UCSD-AML1 (cell line): ENCODE measurements at regions not wholly inside any gene's neighbourhood (a gene's known extent, or its start where the extent isn't known, plus 50 kb on each side); places are given as distances from the start of the nearest gene placed in this dataset.
"Not testable (repeated sequence)": the region's sequence is repeated elsewhere in the genome, so short reads cannot be mapped to it uniquely, and the experiment has no call there.

Experiments
- DNase-seq: peaks from one replicate; lab custom pipeline; 2025; ENCODE audit not compliant: unreplicated experiment; lab: John Stamatoyannopoulos, UW

DNA sequence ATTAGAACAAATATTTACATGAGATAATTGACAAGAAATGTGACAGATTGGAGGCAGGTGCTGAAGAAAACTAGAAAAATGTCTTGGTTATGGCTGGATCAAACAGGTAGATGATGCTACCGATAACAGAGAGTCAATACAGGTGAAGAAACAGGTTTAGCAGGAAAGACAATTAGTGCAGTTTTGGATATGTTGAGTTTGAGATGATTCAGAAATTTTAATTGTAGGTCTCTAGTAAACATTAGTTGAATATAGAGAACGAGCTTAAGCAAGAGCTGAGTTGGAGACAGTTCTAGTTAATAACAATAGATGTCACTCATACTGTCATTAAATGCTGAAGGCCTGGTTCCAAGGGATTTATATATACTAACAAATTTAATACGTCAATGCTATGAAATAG is 524.4 kb downstream of the NSUN3 start:
- no peak for DNase-seq

DNA sequence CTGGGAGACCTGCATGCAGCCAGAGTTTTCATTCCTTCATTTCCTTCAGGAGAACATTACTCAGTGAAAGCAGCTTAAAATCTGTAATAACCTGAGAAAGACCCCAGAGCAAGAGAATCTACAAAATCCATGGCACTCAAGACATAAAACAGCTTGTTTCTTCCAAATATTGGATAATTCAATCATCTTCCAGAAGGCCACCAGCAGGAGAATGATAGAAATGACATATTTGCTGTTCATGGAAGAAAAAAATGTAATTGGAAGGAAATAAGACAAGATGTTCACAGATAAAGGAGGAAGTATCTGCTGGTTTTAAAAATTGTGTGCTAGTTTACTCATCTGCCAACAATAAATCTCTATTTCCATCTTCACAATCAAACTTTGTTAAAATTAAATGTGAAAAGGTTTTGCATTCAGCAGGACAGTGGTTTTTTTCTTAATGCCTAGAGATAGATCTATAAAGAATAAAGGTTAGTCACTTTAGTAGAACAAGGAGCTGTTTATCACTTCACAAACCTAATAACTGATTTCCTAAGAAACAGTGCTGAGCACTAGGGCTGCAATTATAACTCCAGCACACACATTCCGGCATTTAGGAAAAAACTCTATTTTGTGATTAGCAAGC is 530.8 kb downstream of the NSUN3 start:
- DNase-seq = no peak

DNA sequence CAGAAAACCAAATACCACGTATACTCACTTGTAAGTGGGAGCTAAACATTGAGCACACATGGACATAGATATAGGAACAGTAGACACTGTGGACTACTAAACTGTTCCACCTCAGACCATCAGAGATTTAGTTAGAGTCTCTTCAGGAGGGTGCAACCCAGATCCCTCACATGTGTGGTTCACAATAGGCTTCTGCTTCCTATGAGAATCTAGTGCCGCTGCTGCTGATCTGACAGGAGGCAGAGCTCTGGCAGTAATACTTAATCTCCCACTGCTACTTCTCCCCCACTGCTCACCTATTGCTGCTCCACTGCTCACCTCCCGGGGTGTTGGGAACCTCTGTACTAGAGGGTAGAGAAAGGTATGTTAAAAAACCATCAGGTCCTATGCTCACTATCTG is 533.3 kb downstream of the NSUN3 start:
- no peak for DNase-seq

DNA sequence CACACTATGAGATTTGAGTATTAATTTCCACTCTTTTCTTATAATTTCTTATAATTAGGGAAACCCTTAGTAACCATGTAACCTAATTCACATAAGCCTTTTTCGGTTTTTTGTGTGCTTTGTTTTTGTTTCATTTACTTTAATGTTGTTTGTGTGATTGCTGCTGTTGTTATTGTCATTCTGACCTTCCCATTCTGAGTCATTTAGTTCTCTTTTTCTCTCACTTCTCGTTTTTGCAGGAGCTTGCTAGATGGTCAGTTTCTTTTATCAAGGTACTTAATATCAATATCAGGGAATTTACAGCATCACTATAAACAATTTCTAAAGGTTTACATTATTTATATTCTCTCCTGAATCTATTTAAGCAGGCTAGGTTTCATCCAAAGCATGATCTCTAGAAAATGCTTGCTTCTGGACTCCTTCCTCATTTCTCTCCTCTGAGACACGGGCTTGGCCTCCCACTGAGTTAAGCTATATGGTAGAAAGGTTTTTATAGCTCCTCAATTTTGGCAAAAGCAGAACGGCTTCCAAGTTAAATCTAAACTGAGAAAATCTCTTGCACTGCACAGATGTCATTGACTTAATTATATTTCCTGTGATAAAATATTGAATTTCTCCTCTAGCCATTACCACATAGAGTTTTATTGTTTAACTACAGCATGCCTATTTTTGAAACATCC is 534.2 kb downstream of the NSUN3 start:
- DNase-seq = no peak

DNA sequence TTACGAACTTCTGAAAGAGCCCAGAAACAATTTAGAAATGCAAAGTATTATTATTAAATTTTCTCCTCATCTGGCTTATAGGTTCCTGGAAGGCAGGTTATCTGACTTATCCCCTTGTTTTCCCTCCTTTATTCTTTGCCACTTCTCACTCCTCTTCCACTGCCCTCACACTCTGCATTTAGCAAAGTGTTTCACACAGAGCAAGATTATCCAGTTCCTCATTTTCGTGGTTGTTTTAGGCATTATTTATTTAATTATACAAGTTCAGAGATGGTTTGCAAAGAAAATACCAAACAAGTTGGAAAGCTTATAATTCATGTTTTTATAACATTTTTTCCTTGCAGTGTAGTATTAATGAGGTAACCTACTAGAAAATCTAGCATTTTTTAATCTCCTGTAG is 544.9 kb downstream of the NSUN3 start:
- no peak for DNase-seq

DNA sequence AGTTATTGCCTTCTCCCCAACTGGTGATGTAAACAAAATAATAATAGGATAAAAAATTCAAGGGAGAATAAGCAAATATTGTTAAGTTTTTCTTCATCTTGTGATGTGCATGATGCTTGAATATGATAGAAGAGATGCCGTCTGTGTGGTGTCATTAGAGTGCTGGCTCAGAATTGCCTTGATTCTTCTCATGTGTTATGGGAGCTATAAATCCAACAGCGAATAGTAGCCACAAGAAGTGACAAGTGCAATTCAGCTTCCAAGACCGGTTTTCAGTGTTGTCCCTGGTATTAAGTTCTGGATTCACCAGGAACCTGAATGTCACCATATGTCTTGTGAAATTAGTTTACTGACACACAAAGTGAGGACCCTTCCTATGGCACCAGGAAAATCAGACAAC is 547.0 kb downstream of the NSUN3 start:
- DNase-seq = no peak

DNA sequence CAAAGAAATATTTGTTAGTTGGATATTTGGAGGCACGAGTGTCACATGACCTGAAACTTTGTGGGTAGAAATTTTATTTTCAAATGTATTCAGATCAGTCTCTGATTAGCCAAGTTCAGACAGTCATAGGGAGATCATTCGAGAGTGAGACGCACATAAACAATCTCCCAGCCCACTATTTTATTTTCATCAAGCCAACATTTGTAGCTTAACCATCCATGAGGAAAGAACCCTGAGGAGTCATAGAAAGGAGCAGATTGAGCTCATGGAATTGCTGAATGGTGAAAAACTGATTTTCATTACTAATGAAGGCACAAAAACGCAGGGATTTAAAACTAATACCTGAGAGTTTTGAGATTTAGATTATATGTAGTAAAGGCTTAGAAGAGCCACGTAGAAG is 548.7 kb downstream of the NSUN3 start:
- DNase-seq = no peak

DNA sequence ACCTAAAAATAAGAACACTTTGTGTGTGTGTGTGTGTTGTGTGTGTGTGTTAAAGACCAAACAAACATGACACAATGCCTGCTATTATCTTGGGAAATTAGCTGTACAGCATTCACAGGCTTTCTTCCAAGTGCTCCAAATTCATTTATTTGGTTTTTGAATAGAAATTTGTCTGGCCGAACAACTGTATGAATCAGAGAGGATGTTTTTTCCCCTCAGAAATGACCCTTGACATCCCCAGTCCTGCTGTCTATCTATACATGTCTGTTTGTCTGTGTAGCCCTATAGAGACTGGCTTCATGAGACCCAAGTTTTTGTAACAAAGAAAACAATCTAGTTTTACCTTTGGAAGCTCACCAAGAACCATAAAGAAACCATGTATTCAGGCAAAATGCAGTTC is 549.8 kb downstream of the NSUN3 start:
- DNase-seq = no peak

DNA sequence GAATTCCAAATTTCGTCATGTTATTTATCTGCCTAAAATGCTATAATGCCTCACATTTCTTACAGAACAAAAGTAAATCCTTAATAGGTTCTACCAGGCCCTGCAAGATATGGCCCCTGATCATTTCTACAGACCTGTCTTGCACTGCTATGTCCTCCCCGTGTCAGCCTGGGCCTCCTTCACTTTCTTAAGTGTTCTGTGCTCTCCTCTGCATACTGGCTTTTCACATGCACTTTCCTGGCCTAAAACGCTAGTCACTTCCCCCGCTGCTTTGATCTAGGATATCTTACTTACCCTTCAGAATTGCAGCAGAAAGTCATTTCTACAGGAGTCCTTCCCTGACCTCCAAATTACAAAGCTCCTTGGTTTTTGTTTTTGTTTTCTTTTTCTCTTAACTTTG is 551.3 kb downstream of the NSUN3 start:
- no peak for DNase-seq

DNA sequence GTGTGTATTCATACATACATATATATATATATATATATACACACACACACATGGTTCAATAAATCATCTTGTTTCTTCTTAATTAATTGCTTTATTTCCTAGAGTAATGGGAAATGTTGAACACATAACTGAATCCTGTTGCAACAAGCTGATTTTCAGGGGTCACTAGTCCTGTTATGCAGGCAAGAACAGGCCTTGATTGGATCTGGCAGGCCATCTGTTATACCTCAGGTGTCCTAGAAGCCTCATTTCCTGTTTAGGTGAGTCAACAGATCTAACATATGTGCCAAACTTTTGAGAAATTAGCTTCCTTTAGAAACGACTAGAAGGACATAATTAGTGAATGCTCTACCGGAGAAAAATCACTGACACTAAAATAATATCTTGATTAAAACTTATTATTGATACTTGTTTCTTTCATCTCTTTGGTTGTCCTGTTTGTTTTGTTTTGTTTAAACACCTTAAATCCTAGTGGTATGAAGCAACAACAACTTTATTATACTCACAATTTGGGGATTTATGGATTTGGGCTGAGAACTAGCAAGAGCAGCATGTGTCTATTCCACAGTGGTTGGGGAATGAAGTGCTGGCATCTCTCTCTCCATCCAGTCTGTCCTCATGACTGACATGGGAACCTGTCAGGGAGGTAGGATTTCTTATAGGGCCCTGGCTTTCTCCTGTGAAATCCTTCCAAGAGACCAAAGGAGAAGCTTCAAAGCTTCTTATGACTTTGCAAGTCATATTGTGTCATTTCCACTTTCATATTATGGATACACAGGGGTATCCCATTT is 552.6 kb downstream of the NSUN3 start:
- no peak for DNase-seq

DNA sequence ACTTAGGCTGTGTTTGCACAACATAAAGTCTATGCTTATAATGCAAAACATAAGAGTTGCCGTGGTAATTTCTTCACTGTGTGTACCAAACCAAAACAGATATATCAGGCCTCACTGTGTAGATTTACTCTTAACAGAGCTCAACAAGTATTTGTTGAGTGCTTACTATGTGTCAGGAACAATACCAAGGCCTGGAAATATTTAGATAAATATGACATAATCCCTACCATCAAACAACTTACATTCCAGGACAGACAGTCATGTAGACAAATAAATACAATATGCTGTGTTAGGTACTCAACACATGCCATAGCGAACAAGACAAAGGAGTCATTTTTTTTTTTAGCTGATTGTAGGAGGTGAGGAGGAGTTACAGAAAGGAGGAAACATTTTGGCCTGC is 554.0 kb downstream of the NSUN3 start:
- no peak for DNase-seq

DNA sequence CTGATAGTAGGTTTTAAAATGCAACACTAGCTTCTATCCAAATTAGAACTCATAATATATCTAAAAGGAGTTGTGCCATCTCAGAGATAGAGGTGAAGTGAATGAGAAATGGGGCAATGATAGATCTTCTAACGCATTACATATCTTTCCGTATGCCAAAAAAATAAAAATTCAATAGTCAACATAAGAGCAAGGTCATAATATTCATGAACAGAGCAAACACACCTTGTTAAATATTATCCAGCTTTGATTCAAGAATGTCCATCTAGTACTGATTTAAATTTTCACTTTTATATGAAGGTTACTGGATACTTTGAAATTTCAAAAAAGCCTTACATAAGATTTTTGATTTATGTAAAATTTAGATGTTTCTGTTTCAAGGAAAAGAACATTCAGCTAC is 554.5 kb downstream of the NSUN3 start:
- no peak for DNase-seq

DNA sequence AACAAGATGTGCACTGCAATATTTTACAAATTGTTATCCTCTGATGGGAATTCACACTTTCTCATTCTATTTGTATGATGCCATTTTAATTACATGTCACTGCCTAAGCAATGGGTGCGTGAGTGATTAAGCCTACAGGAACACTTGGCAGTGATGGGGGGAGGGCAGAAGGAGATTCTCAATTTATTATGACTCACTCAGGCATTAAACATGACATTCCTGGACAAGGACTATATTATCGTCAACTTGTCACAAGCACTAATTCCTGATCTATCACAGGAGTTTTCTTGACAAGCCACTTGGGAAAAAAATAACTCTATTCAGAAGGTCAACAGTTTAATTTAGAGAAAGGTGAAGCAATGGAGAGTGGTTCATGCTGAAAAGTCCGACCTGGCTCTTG is 556.8 kb downstream of the NSUN3 start:
- DNase-seq = no peak

DNA sequence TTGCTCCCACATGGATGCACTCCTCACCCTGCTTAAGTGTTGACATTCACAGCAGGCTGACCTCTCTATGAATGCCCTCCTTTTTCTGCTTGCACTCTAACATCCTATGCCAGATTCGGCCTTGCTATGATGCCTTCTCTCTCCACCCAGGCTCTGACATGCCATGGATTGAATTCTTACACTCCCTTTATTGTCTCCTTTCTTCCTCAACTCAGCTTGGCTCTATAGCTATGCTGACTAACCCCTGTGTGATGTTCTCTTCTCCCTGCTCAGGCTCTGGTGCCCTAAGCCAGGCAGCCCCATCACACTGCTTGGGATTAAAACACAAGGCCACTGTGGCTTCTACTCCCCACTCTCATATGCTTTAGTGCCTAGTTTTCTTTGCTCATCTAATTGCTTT is 563.7 kb downstream of the NSUN3 start:
- DNase-seq = no peak

DNA sequence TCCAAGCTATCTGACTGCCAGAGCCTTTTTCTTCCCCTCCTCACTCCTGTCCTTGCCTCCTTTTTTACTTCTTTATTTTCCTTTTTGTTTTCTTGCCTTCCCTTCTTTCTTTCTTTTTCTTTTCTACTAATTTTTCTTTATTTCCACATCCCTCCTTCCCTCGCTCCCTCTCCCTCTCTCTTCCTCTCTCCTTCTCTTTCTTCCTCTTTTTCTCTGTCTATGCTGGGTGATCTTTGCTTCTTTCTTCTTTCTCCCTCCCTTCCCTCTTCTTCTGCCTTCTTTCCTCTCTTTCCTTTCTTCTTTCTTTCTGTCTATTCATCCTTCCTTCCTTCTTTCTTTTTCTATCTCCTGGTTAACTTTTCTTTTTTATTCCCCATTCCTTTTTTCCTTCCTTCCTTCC is 564.8 kb downstream of the NSUN3 start:
- no peak for DNase-seq

DNA sequence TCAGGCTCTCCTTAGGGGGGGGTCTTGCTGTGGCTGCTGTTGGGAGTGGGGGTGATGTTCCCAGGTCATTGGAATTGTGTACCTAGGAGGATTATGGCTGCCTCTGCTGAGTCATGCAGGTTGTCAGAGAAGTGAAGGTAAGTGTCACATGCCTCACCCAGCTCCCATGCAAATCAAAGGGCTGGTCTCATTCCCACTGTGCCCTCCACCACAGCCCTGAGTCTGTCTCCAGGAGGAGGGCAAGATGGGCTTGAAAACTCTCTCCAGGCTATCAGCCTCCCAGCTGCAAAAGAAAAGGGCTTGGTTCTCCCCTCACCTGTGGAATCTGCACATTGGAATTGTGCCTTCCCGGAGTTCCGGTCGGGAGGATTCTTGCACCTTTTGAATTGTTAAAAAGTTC is 580.5 kb downstream of the NSUN3 start:
- DNase-seq = no peak

DNA sequence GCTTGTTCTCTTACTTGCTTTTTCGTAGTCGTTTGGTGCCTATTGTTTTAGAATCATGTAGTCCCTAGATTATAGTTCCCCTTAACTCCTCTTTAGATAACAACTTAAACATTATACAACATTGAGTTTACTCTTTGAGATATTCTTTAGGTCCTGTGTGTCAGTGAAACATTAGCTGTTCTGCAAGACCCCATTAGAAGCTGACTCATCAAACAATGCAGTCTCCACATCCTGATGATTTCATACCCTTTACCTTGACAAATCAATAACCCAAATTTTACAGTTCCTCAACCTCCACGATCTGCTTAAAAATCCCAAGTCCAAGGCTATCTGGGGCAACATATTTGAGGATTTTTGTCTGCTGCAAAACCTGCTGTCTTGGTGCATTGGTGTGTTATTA is 582.9 kb downstream of the NSUN3 start:
- no peak for DNase-seq

DNA sequence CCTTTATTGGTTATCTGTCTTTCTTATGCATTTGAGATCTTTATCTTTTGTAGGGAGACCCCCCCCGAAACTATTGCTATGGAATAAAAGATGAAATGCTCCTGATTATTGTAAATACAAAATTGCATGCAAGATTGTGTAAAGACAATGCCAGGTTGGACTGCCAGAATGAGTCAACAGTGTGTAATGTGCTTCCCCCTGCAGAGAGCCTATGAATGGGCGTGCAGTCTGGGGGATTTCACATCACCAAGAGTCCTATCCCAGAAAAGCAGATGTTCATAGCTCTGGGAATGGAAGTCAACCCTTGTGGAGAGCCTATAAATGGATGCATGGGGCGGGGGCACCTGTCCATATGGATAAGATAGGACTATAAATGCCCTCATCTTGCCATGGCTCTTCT is 584.3 kb downstream of the NSUN3 start:
- DNase-seq = no peak

DNA sequence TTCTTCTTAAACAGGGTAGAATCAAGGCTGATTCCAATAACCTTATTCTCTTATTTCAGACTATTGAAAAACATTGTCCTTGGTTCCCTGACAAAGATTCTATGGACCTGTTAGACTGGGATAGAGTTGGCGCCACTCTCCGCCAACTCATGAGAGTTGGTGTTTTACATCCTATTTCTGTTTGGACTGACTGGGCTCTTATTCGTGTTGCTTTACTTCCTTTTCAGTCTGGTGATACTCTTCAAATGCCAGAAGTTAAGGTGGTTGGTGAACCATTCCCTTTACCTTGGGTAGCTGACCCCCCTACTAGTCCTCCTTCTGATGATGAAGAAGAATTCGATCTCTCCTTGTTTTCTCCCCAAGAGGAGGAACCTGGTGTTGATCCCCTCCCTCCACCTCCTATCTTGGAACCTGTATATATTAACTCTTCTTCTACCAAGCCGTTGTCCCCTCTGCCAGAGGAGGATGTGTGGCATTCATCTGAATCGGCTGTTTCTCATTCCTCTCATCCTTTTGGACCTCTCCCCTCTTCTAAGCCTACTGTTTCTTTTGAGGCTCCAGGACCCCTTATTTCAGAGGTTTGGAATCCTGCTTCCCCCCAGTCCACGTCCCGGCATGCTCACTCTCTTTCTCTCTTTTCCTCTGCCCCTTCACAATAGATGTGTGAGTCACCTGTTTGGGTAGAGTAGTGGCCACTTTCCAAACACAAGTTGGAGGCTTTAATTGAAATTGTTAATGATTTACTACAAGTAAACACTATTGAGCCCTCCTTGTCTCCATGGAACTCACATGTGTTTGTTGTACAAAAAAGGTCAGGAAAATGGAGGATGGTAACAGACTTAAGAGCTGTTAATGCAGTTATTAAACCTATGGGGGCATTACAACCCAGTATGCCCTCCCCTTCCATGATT is 585.7 kb downstream of the NSUN3 start:
- not testable (repeated sequence) for DNase-seq

DNA sequence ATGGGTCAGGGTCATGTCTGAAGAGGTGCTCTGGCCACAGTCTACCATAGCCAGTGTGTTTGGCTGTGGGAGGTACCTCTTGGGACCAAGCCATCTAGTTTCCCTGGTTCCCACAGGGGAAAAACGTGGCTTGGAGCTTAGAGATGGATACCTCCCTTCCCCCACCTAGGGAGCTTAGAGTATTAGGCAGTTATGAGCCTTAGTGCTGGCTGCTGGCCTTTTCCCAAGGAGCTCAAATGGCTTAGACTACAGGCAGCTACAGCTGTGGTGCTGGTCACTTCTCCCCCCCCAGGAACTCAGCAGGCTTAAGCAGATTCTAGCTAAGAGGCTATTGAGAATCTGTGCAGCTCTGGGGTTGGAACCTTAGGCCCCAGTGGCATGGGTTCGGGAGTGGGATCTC is 591.2 kb downstream of the NSUN3 start:
- no peak for DNase-seq

DNA sequence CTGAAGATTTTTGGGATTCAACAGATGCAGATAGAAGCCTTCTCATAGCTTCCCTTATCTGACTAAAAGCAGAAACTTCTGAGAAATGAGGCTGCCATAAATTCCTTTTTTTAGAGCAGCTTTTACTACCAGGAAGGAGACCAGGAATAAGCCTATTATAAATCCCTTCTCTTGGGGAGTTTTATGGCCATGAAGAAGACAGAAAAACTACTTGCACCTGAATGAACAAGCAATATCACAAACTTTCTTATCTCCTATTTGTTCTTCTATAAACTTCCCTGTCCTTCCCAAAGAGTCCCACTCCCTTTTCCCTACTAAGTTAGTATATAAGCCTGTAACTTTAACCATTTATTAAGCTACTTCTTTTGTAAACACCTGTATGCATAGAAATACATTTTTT is 603.1 kb downstream of the NSUN3 start:
- no peak for DNase-seq
